ENCODE measurements at regions not wholly inside any gene's neighbourhood (a gene's known extent, or its start where the extent isn't known, plus 50 kb on each side); places are given as distances from the start of the nearest gene placed in this dataset.
"Not testable (repeated sequence)": the region's sequence is repeated elsewhere in the genome, so short reads cannot be mapped to it uniquely, and the experiment has no call there.

- peak overlapping the region; percentile 84 for H3K4me3 Mint-ChIP-seq
- H3K9me3 Mint-ChIP-seq, result peaks cover 9% of the 10 kb centered on the region
- H3K27me3 Mint-ChIP-seq (ENCODE audit: insufficient read depth), result peaks cover 3% of the 10 kb centered on the region; the same call in 1 of the 2 replicates
- TF ChIP-seq CTCF (IDR thresholded peaks at IDR 0.05), result no peak
- H3K27ac Mint-ChIP-seq, result peak overlapping the region; percentile 99
- peak; percentile 83 for DNase-seq
- peaks cover 19% of the 10 kb centered on the region for H3K36me3 Mint-ChIP-seq (ENCODE audit: low read depth)
- H3K4me1 Mint-ChIP-seq (ENCODE audit: low read depth), result peaks cover 78% of the 10 kb centered on the region
Measured at GRCh38 chr10:47165711-47166404, 134.1 kb upstream of the GDF10 start.

- Mint-ChIP-seq H3K27ac (peak overlapping the region; percentile 99), H3K27me3 (ENCODE audit: insufficient read depth) (peaks cover 3% of the 10 kb centered on the region; the same call in 1 of the 2 replicates), H3K4me1 (ENCODE audit: low read depth) (peaks cover 72% of the 10 kb centered on the region), H3K9me3 (peaks cover 9% of the 10 kb centered on the region), H3K4me3 (peak overlapping the region; percentile 84), H3K36me3 (ENCODE audit: low read depth) (peaks cover 19% of the 10 kb centered on the region)
- no peak for DNase-seq
- no peak for TF ChIP-seq CTCF (IDR thresholded peaks at IDR 0.05)
Measured at GRCh38 chr10:47166405-47166777, 133.6 kb upstream of the GDF10 start.

GRCh38 chr10:47166808-47167581 is 133.0 kb upstream of the GDF10 start:
- Mint-ChIP-seq H3K4me3 (peak overlapping the region; percentile 84), H3K27ac (peak overlapping the region; percentile 99), H3K4me1 (ENCODE audit: low read depth) (peaks cover 66% of the 10 kb centered on the region), H3K36me3 (ENCODE audit: low read depth) (peaks cover 23% of the 10 kb centered on the region)
- H3K9me3 Mint-ChIP-seq; H3K27me3 Mint-ChIP-seq (ENCODE audit: insufficient read depth): not testable (repeated sequence)
- peak; percentile 91 for DNase-seq

GRCh38 chr10:47167591-47167990 is 132.4 kb upstream of the GDF10 start:
- no peak for DNase-seq
- H3K4me3 Mint-ChIP-seq, result peak overlapping the region; percentile 84
- peak overlapping the region; percentile 99 for H3K27ac Mint-ChIP-seq
- H3K36me3 Mint-ChIP-seq (ENCODE audit: low read depth), result peaks cover 24% of the 10 kb centered on the region
- TF ChIP-seq CTCF (IDR thresholded peaks at IDR 0.05), result no peak
- H3K4me1 Mint-ChIP-seq (ENCODE audit: low read depth), result peaks cover 62% of the 10 kb centered on the region
- H3K27me3 Mint-ChIP-seq (ENCODE audit: insufficient read depth), result peaks cover 3% of the 10 kb centered on the region; the same call in 1 of the 2 replicates
- peaks cover 9% of the 10 kb centered on the region for H3K9me3 Mint-ChIP-seq

GRCh38 chr10:47169581-47169980 is 130.4 kb upstream of the GDF10 start:
- Mint-ChIP-seq H3K36me3 (ENCODE audit: low read depth) (peaks cover 24% of the 10 kb centered on the region), H3K4me1 (ENCODE audit: low read depth) (peaks cover 69% of the 10 kb centered on the region), H3K9me3 (peaks cover 9% of the 10 kb centered on the region), H3K4me3 (no peak overlapping the region), H3K27ac (no peak overlapping the region), H3K27me3 (ENCODE audit: insufficient read depth) (peaks cover 3% of the 10 kb centered on the region; the same call in 1 of the 2 replicates)
- no peak for DNase-seq
- no peak for TF ChIP-seq CTCF (IDR thresholded peaks at IDR 0.05)

GRCh38 chr10:47173929-47174442 is 126.0 kb upstream of the GDF10 start:
- H3K9me3 Mint-ChIP-seq, result no peaks in the 10 kb centered on the region
- no peak for DNase-seq
- peak overlapping the region; percentile 48; the same call in 1 of the 2 replicates for H3K27ac Mint-ChIP-seq
- H3K4me3 Mint-ChIP-seq, result no peak overlapping the region
- H3K27me3 Mint-ChIP-seq (ENCODE audit: insufficient read depth), result peaks cover 4% of the 10 kb centered on the region
- peaks cover 66% of the 10 kb centered on the region for H3K4me1 Mint-ChIP-seq (ENCODE audit: low read depth)
- peaks cover 11% of the 10 kb centered on the region for H3K36me3 Mint-ChIP-seq (ENCODE audit: low read depth)
- no peak; the same call in 1 of the 2 replicates for TF ChIP-seq CTCF (IDR thresholded peaks at IDR 0.05)
